ENCODE measurements at regions not wholly inside any gene's neighbourhood (a gene's known extent, or its start where the extent isn't known, plus 50 kb on each side); places are given as distances from the start of the nearest gene placed in this dataset.
"Not testable (repeated sequence)": the region's sequence is repeated elsewhere in the genome, so short reads cannot be mapped to it uniquely, and the experiment has no call there.

DNA sequence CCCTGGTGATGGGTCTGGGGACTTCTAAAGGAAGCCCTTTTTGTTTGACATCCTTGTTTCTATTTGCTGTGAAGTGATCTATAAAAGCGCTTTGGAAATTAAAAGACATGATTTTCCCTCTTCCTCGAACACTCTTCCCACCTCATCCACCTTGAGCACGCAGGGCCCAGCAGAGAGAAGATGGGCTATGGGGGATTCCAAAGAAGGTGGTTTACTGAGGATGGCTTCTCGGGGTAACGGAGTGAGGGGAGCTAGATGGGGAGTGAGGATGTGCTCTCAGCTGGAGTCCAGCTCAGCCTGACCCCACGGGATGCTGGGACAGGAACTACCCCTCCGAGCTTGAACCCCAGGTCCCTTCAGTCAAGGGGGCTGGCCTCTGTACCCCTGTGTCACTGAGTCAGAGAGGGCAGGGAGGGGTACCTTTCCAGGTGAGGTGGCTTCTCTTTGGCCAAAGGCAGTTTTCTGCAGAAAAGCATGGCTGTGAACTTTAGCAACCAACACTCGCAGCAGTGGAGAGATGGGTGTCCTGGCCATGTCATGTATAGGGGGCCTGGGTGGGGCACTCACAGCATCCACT, 180.7 kb upstream of the SMAD3 start:
- no peak for DNase-seq

DNA sequence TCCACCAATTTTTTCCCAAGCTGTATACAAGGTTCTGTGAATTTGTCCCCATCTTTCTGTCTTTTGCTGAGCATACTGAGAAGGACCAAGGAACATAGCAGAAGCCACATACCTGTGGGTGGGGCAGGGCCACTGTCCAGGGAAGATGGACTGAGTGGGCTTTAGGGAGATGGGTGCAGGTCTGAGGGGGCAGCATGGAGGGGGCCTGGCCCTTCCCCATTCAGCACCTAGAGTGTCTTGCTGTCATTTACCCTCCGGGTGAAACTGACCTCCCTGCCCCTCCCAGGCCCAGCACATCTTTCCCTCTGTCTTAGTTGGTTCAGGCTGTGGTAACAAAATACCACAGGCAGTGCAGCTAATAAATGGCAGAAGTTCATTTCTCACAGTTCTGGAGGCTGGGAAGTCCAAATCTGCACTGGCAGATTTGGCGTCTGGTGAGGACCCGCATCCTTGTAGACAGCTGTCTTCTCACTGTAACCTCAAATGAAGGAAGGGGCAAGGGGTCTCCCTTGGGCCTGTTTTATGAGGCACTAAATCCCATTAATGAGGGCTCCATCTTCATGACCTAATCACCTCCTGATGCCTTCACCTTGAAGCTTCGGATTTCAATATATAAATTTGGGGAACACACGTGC, 180.0 kb upstream of the SMAD3 start:
- DNase-seq, result no peak

DNA sequence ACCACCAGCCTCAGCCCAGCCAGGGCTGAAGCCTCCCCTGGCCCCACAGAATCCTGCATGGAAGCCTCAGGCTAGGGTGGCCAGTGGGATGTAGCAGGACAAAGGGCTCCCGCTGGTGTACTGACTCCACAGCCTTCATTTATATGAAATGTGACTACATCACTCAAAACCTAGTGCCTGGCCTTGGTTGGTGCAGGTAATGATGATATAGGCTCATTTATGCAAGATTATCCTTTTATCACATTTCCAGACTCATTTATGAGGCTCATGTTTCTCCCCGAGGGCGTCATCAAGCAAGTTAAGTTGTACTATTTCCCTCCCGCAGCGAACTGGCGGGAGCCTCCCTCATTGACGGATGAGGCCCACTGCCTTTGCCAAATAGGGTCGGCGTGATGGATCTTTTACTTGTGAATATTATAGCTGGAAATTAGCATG, 179.1 kb upstream of the SMAD3 start:
- DNase-seq, result no peak

DNA sequence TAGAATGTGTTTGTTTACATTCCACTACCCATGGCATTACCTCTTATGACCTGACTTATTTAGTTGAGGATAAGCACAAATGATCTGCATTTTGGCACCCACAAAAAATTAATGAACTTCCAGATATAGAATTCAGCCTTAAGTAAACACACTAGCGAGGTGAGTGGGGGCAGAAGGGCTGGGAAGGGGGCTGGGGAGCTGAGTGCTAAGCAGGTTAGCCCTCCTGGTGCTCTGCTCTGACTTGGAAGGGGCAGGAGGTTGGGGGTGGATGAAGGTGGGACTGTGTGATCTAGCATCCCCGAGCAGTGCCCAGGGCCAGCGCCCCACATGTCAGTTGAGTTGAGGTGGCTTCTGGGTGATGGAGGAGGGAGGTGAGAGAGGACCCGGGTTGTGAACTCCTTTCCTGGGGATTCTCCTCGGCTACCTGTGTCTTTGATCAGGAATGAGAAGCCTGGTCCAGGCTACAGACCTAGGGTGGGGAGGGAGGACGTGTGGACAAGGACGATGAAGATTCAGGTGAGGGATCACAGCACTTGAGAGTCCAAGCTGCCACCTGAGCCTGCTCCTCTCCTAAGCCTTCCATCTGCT, 178.6 kb upstream of the SMAD3 start:
- DNase-seq, result no peak

DNA sequence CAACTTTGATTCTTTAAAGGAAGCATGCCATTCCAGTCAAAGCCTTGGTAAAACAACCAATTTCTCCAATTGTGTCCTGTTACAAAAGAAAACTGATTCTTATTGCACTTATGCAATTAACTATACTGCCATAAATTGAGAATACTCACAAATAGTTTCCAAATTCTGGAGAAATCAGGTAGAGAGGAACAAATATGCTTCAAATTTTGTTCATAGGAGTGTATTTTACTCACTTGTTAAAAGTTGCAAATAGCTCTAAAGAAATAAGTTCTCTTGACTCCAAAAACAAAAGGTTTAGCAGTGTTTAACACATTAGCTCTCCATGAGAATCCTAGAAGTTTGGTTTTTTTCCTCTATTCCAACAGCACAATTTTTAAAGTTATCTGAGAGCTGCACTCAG, 176.1 kb upstream of the SMAD3 start:
- not testable (repeated sequence) for DNase-seq

DNA sequence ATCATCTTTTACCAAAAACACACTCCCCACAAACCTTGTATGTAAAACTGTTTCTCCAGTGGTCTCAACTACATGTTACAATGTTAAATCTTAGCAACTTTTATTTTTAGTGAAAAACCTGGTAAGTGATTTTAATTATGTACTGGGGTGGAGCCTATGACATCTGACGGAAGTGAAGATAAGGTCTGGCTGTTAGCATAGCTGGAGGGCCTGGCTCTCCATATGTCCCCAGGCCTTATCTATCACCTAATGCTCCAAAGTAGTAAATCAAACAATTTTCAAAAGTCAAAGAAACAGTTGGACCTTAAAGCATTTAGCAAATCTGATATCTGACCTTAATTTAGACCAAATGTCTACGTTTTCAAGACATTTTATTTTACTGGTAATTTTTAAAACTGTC, 173.6 kb upstream of the SMAD3 start:
- DNase-seq, result no peak

DNA sequence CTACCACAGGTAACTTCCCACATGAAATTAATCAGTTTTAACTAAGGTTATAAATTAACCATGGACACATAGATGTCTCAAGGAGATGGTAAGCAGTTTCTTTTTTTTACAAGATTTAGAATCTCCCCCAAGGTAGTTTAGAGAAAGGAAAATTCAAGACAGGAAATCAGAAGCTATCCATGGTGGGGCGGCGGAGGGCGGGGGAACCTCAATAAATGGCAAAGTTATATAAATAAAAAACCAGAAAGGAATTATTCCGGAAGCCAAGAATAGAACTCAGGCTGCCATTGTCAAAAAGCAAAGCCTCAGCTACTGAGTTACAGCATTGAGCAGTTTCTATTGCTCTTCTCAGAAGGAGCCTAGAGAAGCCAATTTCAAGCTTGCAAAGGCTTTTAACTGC, 172.1 kb upstream of the SMAD3 start:
- no peak for DNase-seq

DNA sequence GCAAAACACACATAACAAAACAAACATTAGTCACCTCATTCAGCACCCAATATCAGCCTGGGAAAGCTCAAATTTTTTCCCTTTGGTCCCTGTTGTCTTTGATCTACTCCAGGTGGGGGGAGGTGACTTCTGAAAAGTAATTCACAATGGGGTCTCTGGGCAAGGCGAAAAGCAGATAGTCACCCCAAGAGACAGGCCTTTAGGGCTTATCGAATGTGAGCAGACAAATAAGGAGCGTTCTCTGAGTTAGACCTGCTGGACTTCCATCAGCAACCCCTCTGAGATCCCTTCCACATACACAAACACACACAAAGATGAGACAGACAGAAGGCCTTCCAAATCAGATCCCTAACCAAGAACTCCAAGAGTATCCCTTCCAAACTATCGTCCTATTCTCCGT, 171.0 kb upstream of the SMAD3 start:
- no peak for DNase-seq

DNA sequence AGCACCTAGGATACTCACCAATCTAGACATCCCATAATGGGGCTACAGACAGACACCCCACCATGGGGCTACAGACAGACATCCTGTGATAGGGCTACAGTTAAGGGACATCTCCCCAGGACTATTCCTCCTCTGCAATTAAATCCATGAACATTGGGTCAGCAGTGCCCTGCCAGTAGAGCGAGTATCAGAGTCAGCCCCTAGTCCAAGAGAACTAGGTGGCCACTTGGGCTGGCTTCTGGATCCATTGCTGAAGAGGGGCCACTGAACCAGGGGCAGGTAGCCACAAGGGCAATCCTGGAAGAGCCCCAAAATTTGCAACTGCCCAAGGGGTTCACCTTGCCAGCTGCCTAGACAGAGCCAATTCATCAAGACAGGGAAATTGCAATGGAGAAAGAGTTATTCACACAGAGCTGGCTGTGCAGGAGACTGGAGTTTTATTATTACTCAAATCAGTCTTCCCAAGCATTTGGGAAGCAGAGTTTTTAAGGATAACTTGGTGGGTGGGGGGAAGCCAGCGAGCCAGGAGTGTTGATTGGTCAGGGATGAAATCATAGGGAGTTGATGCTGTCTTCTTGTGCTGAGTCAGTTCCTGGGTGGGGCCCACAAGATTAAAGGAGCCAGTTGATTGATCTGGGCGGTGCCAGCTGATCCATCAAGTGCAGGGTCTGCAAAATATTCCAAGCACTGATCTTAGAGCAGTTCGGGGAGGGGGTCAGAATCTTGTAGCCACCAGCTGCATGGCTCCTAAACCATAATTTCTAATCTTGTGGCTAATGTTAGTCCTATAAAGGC, 170.2 kb upstream of the SMAD3 start:
- no peak for DNase-seq

DNA sequence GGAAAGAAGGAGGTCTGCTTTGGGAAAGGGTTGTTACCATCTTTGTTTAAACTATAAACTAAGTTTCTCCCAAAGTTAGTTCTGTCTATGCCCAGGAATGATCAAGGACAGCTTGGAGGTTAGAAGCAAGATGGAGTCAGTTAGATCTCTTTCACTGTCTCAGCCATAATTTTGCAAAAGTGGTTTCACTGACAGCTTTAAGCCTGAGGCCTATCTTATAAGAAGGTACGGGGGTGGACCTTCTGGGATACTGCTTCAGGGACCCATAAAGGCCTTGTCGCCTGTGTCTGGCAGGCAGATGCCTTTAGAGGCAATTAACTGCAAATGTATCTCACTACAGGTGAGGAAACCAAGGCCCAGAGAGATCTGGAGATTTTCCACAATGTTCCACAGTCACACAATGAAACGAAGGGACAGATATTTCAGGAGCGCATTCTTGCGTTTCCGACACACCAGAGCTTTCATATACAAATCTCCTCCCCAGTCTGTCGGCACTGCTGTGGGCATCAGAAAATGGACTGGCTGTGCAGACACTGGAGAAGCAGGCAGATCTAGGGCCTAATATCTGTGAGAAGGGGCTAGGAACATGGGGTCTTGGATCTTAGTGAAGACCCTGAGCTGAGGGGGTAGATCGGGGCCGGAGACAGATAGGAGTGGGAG, 169.5 kb upstream of the SMAD3 start:
- no peak for DNase-seq

DNA sequence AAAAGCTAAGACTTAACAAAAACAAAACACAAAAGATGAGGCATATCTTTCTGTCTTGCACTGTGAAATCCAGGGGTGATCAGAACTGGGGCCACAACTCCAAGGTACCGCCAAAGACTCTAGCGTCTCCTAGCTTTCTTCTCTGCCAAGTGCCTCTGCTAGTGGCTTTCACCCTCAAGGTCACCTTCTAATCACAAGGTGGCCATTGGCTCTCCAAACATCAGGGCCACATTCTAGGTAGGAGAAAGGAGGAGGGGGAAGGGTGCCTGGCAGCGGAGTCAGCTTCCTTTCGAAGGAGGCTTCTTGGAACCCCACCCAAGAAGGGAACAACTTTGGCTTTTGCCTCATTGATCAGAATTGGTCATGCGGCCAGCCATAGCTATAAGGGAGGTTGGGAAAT, 168.8 kb upstream of the SMAD3 start:
- no peak for DNase-seq

DNA sequence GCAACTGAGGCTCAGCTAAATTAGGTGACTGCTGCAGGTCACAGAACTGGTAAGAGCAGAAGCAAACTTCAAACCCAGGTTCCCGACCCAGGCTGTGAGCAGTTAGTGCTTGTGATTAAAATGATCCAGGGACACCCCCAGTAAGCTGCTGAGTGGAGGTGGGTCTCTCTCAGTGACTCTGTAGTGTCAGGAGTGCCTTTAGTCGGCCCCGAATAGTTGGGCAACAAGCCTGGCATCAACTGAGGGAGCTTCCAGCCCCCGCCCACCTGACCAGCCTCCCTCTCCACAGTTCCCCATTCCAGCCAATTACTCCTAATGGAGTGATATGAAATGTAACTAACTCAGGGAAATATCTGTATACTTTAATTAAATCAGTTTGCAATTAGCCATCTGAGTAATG, 168.0 kb upstream of the SMAD3 start:
- DNase-seq, result no peak

DNA sequence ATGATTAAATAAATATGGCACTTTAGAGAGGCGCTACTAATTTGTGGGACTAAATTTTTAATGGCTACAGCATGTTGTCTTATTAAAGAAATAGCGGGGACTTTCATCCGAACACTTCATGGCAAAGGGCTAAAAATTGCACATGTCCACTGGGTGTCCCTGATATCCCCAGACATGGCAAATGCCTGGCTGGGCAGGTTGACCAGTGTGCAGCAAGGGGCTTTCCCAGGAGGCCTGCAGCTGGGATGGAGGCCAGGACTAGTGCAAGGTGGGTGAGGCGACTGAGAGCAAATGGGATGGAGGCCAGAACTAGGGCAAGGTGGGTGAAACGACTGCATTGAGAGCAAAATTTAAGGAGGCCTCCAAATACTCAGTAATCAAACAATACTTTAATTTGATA, 167.4 kb upstream of the SMAD3 start:
- DNase-seq, result no peak

DNA sequence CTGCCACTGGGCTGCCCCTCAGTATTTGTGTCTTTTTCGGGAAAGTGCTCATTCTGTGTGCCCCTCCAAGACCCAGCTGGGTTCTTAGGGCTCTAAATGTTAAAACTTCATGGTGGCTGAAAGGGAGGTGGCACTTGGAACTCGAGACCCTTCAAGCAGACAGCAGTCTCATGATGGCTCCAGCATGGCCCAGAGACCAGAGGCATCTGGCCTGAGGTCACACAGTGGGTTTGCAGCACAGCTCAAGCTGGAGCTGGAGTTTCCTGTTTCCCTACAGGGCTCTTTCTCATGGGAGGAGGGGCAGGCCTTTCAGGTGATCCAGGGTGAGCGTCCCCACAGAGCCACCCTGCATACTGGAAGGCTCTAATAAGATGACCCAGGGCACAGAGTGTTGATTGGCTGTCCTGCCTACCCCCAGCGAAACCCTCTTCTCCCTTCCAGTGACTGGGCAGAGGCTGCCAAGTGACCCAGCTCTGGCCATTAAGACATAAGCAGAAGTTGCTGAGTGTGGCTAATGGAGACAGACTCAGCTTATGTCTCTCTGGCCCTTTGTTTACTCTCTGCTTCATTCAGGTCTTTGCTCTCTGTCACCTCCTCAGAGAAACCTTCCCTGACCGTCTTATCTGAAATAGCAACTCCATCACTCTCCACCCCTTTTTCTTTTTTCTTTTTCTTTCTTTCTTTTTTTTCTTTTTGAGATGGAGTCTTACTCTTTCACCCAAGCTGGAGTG, 166.6 kb upstream of the SMAD3 start:
- no peak for DNase-seq

DNA sequence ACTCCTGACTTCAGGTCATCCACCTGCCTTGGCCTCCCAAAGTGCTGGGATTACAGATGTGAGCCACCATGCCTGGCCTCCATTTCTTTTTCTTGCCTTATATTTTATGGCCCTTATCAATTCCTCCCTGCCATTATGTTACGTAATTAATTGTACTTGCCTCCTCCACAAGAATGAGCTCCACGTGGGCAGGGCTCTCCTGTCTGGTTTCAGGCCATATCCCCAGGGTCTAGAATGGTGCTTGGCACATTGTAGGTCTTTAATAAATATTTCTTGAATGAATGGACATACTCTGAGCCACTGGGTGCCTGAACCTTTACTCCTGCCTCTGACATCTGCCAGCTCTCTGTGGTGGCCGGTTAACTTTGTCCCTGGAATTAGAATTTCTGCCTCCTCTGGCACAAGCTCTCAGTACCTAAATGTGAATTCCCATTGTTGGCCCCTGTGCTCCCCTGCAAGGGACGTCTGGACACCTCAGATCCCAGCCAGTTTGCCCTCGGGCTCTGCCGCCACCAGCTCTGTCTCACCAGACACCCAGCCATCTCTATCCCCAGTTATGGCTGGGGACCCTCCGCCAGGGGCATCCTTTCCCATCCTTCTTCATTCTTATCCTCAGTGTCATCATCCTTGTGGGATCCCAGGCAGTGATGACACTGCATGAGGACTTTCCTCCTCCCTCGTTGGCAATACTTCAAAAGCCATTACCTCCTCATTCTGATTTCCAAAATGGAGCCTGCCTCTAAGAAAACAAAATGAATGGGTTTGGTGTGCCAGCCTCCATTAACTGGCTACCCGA, 165.6 kb upstream of the SMAD3 start:
- no peak for DNase-seq

DNA sequence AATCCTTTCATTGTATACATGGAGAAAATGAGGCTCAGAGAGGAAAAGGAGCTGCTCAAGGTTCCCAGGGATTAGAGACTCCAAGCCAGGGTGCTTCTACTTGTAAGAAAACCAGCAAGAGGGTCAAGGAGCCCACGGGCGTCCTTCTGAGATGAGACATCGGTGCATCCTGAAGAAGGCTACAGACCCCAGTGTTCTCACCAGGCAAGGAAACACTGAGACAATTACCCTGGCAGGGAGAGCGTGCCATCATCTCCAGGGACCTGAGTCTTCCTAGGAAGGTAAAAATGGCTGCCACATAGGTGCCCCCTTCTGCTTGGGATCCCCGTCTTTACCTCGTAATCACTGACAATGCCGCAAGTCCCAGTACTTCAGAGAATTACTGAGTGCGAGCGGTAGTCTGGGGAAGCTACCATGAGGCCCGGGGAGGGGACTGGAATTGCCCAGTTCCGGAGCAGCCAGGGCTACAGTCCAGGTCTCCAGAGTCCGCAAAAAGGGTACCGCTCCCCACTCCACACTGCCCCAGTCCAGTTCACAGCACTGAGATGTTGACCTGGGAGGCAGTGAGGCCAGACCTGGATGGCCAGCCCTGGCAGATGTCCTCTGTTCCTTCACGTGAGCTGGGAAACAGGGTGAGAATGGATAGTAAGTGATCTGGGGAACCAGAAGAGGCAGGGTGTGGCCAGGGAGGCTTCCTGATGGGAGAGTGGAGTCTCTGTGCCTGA, 164.7 kb upstream of the SMAD3 start:
- DNase-seq, result no peak

DNA sequence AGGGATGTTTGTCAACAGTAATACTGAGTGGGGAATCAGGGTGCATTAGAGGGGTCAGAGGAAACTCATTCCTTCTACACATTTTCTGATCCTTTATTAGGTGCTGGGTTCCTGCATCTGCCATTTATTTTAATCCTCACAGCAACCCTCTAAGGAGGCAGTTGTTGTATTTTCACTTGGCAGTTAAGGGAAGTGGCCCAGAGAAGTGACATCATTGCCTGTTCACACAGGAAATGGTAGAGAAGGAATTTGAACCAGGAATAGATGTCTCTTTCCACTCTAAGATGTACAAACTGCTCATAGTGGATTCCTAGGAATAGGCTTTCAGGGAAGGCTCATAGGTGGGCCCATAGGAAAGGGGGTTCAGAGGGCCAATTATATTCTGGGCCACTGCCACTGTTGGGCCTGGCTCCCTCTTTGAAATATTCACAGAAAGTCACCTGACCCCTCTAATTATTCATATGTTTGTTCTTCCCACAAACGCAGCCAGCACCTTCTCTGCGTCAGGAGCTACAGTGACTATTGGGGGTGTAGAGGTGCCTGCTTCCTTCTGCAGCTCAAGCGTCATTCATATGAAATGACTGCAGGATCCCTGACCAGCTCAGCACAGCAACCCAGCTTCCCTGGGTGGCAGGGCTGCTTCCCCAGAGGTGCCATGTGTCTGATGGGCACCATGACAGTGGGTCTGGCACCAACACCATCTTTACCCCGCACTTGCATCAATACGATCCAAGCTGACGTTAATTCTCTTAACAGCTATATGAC, 163.9 kb upstream of the SMAD3 start:
- DNase-seq, result no peak

DNA sequence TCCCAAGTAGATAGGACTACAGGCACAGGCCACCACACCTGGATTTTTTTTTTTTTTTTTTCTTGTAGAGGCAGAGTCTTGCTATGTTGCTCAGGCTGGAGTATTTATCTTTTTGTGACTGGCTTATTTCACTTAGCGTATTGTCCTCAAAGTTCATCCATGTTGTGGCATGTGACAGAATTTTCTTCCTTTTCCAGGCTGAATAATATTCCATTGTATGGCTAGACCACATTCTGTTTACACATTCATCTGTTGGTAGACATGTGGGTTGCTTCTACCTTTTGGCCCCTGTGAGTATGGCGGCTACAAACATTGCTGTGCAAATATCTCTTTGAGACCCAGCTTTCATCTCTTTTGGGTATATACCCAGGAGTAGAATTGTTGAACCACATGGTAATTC, 160.2 kb upstream of the SMAD3 start:
- no peak for DNase-seq

DNA sequence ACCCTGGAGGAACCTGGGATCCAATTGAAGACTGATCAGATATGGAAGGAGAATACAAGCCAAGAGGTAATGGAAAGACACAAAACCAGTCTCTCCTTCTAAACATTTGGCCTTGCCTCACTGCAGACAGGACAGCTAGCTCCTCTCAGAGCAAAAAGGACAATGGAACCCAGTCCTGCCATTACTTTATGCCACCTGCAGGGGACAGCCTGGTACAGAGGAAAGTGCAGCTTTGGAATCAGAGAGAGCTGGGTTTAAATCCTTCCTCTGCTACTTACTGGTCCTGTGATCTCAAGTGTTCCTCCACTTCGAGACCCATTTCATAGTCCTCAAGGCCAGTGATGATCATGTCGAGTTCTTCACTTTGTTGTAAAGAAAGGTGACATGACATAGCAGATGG, 159.4 kb upstream of the SMAD3 start:
- DNase-seq, result no peak

Measured in activated T-cell treated with anti-CD3 and anti-CD28 coated beads for 4 hours (primary cell).